GM12874 (cell line): ENCODE measurements at regions not wholly inside any gene's neighbourhood (a gene's known extent, or its start where the extent isn't known, plus 50 kb on each side); places are given as distances from the start of the nearest gene placed in this dataset.

Experiments used
- TF ChIP-seq, protein P1 (sequence below): IDR thresholded peaks from 2 replicates; pipeline ENCODE4 v1.5.1; 2011; ENCODE audit warnings: low read depth, mild to moderate bottlenecking, control low read depth, low read length, moderate library complexity; ENCODE audit not compliant: insufficient read depth

DNA sequence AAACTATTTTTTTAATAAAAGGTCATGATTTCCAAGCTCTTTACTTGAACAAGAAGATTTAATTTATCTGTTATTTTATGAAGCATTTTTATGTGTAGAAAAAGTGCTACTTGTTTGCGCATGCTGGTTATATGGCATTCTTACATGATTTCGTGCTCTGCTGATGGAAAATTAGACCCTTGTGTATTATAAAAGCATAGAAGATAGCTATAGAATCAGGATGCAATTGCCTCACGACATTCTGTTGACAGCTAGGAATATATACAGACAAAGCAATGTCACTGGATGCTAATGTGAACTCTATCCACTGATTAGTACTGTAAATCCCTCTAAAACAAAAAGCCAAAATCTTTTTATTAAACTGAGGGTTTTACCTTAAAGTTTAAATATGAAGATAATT lies 255.9 kb downstream of the MDFIC start:
- TF ChIP-seq, protein P1, sequence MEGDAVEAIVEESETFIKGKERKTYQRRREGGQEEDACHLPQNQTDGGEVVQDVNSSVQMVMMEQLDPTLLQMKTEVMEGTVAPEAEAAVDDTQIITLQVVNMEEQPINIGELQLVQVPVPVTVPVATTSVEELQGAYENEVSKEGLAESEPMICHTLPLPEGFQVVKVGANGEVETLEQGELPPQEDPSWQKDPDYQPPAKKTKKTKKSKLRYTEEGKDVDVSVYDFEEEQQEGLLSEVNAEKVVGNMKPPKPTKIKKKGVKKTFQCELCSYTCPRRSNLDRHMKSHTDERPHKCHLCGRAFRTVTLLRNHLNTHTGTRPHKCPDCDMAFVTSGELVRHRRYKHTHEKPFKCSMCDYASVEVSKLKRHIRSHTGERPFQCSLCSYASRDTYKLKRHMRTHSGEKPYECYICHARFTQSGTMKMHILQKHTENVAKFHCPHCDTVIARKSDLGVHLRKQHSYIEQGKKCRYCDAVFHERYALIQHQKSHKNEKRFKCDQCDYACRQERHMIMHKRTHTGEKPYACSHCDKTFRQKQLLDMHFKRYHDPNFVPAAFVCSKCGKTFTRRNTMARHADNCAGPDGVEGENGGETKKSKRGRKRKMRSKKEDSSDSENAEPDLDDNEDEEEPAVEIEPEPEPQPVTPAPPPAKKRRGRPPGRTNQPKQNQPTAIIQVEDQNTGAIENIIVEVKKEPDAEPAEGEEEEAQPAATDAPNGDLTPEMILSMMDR, result no peak

DNA sequence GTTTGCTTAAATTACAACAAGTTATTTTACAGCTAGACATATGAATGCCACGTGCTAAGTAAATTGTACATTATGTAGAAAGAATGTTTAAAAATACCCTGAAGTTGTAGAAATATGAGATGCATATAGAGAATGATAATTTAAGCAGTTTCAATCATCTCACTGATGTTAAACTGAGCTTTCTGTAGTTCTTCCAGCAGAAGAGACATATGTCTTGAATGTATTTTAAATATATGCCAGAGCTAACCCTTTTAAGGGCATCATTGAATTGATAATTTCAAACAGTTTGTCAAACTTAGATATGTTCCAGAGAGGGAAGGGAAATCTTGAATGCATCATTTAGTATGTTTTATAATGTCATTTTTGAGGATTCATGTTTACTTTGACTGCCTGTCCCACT lies 255.2 kb downstream of the MDFIC start:
- TF ChIP-seq, protein P1, result no peak

DNA sequence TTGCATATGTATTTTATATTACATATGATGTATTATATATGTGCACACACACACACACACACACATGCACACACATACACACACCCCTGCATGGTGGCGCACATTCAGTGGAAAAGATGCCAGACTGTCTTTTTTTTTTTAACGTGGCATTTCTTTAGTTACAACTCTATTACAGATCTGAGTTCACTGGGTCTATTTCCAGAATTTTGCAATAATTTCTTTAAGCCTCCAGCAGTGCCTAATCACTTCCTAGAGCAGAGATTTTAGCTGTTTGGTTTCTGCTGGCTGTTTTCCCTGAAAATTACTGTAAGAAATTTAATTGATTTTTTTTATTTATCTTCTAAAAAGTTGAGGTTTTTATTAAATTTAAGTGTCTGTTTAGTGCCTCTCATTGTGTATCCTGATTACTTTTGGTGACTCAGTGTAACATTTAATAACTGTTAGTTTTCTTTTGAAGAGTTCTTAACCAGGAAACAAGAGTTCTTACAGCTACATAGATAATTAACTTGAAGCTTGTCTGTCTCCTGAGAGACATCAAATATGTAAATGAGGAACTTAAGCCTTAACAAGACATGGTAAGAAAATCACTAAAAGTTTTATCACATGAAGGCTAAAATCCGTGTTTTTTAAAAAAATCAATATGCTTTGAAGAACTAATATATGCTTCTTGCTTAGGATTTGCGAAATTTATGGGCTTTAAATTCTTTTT lies 232.0 kb downstream of the MDFIC start:
- TF ChIP-seq, protein P1, result no peak

DNA sequence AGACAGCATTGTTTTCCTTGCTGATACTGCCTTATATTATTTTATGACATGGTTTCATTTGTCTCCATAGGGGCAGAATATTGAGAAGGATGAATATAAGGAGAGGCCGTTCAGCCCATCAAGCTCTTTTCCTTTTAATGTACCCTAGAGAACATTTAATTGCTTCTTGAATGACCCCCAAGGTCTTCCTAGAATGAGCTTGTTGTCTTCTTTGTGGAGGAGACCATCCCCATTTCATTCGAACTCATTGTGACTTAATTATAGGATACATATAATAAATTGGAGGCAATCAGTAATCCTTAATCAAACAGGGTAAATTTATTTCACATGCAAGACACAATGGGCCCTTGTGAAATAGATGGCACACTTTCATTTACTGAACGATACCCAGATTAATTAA lies 231.3 kb downstream of the MDFIC start:
- TF ChIP-seq, protein P1, result no peak

DNA sequence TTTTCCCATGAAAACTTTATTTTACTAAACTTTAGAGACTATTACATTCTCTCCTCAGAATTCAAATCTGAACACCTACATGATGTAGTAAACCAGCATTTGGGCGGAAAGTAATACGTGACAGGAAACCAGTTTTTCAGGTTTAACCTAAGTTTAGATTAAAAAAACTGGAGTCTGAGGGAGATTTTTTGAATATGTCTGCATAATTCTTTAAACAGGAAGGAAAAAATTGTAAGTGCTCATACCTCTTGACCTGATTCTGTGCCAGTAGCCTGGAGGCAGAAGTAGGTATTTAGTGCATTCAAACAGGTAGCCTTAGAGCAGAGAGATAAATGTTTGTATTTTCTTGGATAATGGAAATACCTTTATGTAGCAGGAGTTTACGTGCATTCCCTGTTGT lies 224.3 kb downstream of the MDFIC start:
- TF ChIP-seq, protein P1, result no peak

DNA sequence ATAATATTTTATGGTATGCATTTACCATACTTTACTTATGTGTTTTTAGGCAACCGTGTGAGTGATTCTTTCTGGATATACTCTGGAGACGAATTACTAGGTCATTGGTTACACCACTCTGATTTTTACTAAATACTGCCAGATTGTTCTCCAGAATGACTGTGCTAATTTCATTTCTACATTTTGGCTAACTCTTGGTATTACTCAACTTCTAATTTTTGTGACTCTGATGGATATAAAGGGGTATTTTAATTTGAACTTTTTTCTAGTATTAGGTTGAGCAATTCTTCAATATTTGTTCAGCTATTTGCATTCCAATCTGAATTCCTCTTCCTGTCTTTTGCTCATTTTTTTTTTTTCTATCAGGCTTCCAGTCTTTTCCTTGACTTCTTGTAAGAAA lies 223.6 kb downstream of the MDFIC start:
- TF ChIP-seq, protein P1, result no peak

DNA sequence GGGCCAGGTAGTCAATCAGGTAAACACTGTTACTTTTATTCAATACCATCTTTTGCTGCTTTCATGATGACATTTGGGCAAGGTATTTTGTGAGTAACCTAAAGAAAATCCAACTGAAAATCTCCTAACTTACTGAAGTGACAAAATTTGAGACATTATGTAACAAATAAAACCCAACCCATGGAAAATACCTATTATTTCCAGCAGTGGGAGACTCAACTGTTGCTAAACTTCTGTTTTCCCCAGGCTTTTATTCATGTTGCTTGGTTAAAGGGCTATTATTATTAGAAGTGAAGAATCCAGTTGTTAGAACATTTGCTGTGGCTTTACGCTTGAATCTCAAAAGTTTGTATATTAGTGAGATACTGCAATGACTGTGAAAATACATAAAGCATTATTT lies 215.9 kb downstream of the MDFIC start:
- TF ChIP-seq, protein P1, result no peak
